ENCODE measurements at regions not wholly inside any gene's neighbourhood (a gene's known extent, or its start where the extent isn't known, plus 50 kb on each side); places are given as distances from the start of the nearest gene placed in this dataset.

GRCh38 chr4:43732829-43733426 is 715.7 kb downstream of the KCTD8 start:
- H3K27me3 ChIP-seq (ENCODE audit: control insufficient read depth, insufficient read depth, low read length) = no peaks in the 10 kb centered on the region
- H3K4me3 ChIP-seq (replicated peaks in 1 of 4; ENCODE audit: control extremely low read depth in 1 of 4, insufficient read depth in 1 of 4, low read depth in 3 of 4, low read length in 4 of 4) = no peak overlapping the region
- TF ChIP-seq CTCF (conservative IDR thresholded peaks at IDR 0.05 in 1 of 2, IDR thresholded peaks at IDR 0.05 in 1 of 2; ENCODE audit: low read depth in 1 of 2, low read length in 2 of 2) (no peak), EZH2 (IDR thresholded peaks at IDR 0.05; ENCODE audit: low read length, missing control alignments) (no peak)
- H3K79me2 ChIP-seq (ENCODE audit: control insufficient read depth, insufficient read depth, low read length) = no peaks in the 10 kb centered on the region
- no peaks in the 10 kb centered on the region for H3K36me3 ChIP-seq (ENCODE audit: control insufficient read depth, insufficient read depth, low read length)
- H3K27ac ChIP-seq (ENCODE audit: insufficient read depth, low read length) = no peak overlapping the region
- no peak overlapping the region for H3K9ac ChIP-seq (ENCODE audit: insufficient read depth, low read length)
- no peak overlapping the region for H3K4me2 ChIP-seq (ENCODE audit: extremely low read depth, insufficient read depth, low read length)
- no peaks in the 10 kb centered on the region for H3K9me3 ChIP-seq (ENCODE audit: control insufficient read depth, insufficient read depth, low read depth, low read length)
- H2AFZ ChIP-seq (ENCODE audit: low read length) = no peak overlapping the region
- no peaks in the 10 kb centered on the region for H4K20me1 ChIP-seq (ENCODE audit: control insufficient read depth, extremely low read depth, insufficient read depth, low read length)
- no peak for DNase-seq (ENCODE audit: low read depth in 2 of 2)
- no peaks in the 10 kb centered on the region for H3K4me1 ChIP-seq (ENCODE audit: control insufficient read depth, extremely low read depth, insufficient read depth, low read length)

GRCh38 chr4:43742083-43742482 is 706.5 kb downstream of the KCTD8 start:
- Histone ChIP-seq H4K20me1 (ENCODE audit: control insufficient read depth, extremely low read depth, insufficient read depth, low read length) (no peaks in the 10 kb centered on the region), H3K4me2 (ENCODE audit: extremely low read depth, insufficient read depth, low read length) (no peak overlapping the region), H3K4me1 (ENCODE audit: control insufficient read depth, extremely low read depth, insufficient read depth, low read length) (no peaks in the 10 kb centered on the region), H3K36me3 (ENCODE audit: control insufficient read depth, insufficient read depth, low read length) (no peaks in the 10 kb centered on the region), H3K9ac (ENCODE audit: insufficient read depth, low read length) (no peak overlapping the region), H2AFZ (ENCODE audit: low read length) (no peak overlapping the region), H3K4me3 (replicated peaks in 1 of 4; ENCODE audit: control extremely low read depth in 1 of 4, insufficient read depth in 1 of 4, low read depth in 3 of 4, low read length in 4 of 4) (no peak overlapping the region), H3K9me3 (ENCODE audit: control insufficient read depth, insufficient read depth, low read depth, low read length) (no peaks in the 10 kb centered on the region), H3K27me3 (ENCODE audit: control insufficient read depth, insufficient read depth, low read length) (no peaks in the 10 kb centered on the region), H3K79me2 (ENCODE audit: control insufficient read depth, insufficient read depth, low read length) (no peaks in the 10 kb centered on the region), H3K27ac (ENCODE audit: insufficient read depth, low read length) (no peak overlapping the region)
- DNase-seq (ENCODE audit: low read depth in 2 of 2) = no peak
- TF ChIP-seq EZH2 (IDR thresholded peaks at IDR 0.05; ENCODE audit: low read length, missing control alignments) = no peak
- no peak for TF ChIP-seq CTCF (conservative IDR thresholded peaks at IDR 0.05 in 1 of 2, IDR thresholded peaks at IDR 0.05 in 1 of 2; ENCODE audit: low read depth in 1 of 2, low read length in 2 of 2)

GRCh38 chr4:43754566-43754965 is 694.0 kb downstream of the KCTD8 start:
- Histone ChIP-seq H3K4me1 (ENCODE audit: control insufficient read depth, extremely low read depth, insufficient read depth, low read length) (no peaks in the 10 kb centered on the region), H4K20me1 (ENCODE audit: control insufficient read depth, extremely low read depth, insufficient read depth, low read length) (no peaks in the 10 kb centered on the region), H3K4me3 (replicated peaks in 1 of 4; ENCODE audit: control extremely low read depth in 1 of 4, insufficient read depth in 1 of 4, low read depth in 3 of 4, low read length in 4 of 4) (no peak overlapping the region), H2AFZ (ENCODE audit: low read length) (no peak overlapping the region), H3K36me3 (ENCODE audit: control insufficient read depth, insufficient read depth, low read length) (no peaks in the 10 kb centered on the region), H3K9me3 (ENCODE audit: control insufficient read depth, insufficient read depth, low read depth, low read length) (no peaks in the 10 kb centered on the region), H3K27ac (ENCODE audit: insufficient read depth, low read length) (no peak overlapping the region), H3K27me3 (ENCODE audit: control insufficient read depth, insufficient read depth, low read length) (no peaks in the 10 kb centered on the region), H3K79me2 (ENCODE audit: control insufficient read depth, insufficient read depth, low read length) (no peaks in the 10 kb centered on the region), H3K9ac (ENCODE audit: insufficient read depth, low read length) (no peak overlapping the region), H3K4me2 (ENCODE audit: extremely low read depth, insufficient read depth, low read length) (no peak overlapping the region)
- no peak for DNase-seq (ENCODE audit: low read depth in 2 of 2)
- no peak for TF ChIP-seq EZH2 (IDR thresholded peaks at IDR 0.05; ENCODE audit: low read length, missing control alignments)
- no peak for TF ChIP-seq CTCF (conservative IDR thresholded peaks at IDR 0.05 in 1 of 2, IDR thresholded peaks at IDR 0.05 in 1 of 2; ENCODE audit: low read depth in 1 of 2, low read length in 2 of 2)
